Stimulated activated CD4-positive, alpha-beta T cell treated with anti-CD3 and anti-CD28 coated beads, Interleukin-2, amount 100 ng/mL, for 4 hours (primary cell): ENCODE measurements at regions not wholly inside any gene's neighbourhood (a gene's known extent, or its start where the extent isn't known, plus 50 kb on each side); places are given as distances from the start of the nearest gene placed in this dataset.

Experiments used
- DNase-seq: peaks from one replicate; pipeline ENCODE4 v3.0.0-alpha.2; 2020; ENCODE audit warnings: low read depth

GRCh38 chr10:3426190-3426845, 253.7 kb upstream of the PITRM1 start:
- DNase-seq, result no peak

GRCh38 chr10:3425716-3426115, 253.1 kb upstream of the PITRM1 start:
- DNase-seq, result no peak

- no peak for DNase-seq
Measured at GRCh38 chr10:3425261-3425660, 252.7 kb upstream of the PITRM1 start.

GRCh38 chr10:3424111-3424851, 251.7 kb upstream of the PITRM1 start:
- DNase-seq, result no peak

- DNase-seq, result no peak
Measured at GRCh38 chr10:3423384-3423783, 250.8 kb upstream of the PITRM1 start.

GRCh38 chr10:3422282-3422681, 249.7 kb upstream of the PITRM1 start:
- no peak for DNase-seq

- DNase-seq, result no peak
Measured at GRCh38 chr10:3421537-3422257, 249.1 kb upstream of the PITRM1 start.

GRCh38 chr10:3420527-3421469, 248.2 kb upstream of the PITRM1 start:
- no peak for DNase-seq

- no peak for DNase-seq
Measured at GRCh38 chr10:3419719-3420495, 247.3 kb upstream of the PITRM1 start.

GRCh38 chr10:3418926-3419325, 246.3 kb upstream of the PITRM1 start:
- no peak for DNase-seq

GRCh38 chr10:3418041-3418754, 245.6 kb upstream of the PITRM1 start:
- no peak for DNase-seq

- DNase-seq, result no peak
Measured at GRCh38 chr10:3417096-3417495, 244.5 kb upstream of the PITRM1 start.

GRCh38 chr10:3415878-3416605, 243.5 kb upstream of the PITRM1 start:
- no peak for DNase-seq

- no peak for DNase-seq
Measured at GRCh38 chr10:3415038-3415736, 242.6 kb upstream of the PITRM1 start.

- DNase-seq, result no peak
Measured at GRCh38 chr10:3414667-3415023, 242.1 kb upstream of the PITRM1 start.

- DNase-seq, result no peak
Measured at GRCh38 chr10:3413937-3414666, 241.5 kb upstream of the PITRM1 start.

GRCh38 chr10:3412646-3413045, 240.1 kb upstream of the PITRM1 start:
- DNase-seq, result no peak

GRCh38 chr10:3412071-3412582, 239.5 kb upstream of the PITRM1 start:
- no peak for DNase-seq
